ENCODE measurements at regions not wholly inside any gene's neighbourhood (a gene's known extent, or its start where the extent isn't known, plus 50 kb on each side); places are given as distances from the start of the nearest gene placed in this dataset.

GRCh38 chr4:124219389-124219788 is 493.1 kb downstream of the ANKRD50 start:
- DNase-seq (ENCODE audit: low read depth, low spot score): no peak

GRCh38 chr4:124224256-124224655 is 488.3 kb downstream of the ANKRD50 start:
- DNase-seq (ENCODE audit: low read depth, low spot score): no peak

GRCh38 chr4:124227981-124228380 is 484.6 kb downstream of the ANKRD50 start:
- DNase-seq (ENCODE audit: low read depth, low spot score): no peak

- no peak for DNase-seq (ENCODE audit: low read depth, low spot score)
These were observed 482.3 kb downstream of the ANKRD50 start for GRCh38 chr4:124230268-124230667.

GRCh38 chr4:124234771-124235170 is 477.8 kb downstream of the ANKRD50 start:
- no peak for DNase-seq (ENCODE audit: low read depth, low spot score)

GRCh38 chr4:124243671-124244366 is 468.7 kb downstream of the ANKRD50 start:
- no peak for DNase-seq (ENCODE audit: low read depth, low spot score)

GRCh38 chr4:124253080-124253479 is 459.5 kb downstream of the ANKRD50 start:
- no peak for DNase-seq (ENCODE audit: low read depth, low spot score)

- peak; percentile 2 for DNase-seq (ENCODE audit: low read depth, low spot score)
These were observed 450.0 kb downstream of the ANKRD50 start for GRCh38 chr4:124262211-124263179.

- DNase-seq (ENCODE audit: low read depth, low spot score): no peak
These were observed 446.8 kb downstream of the ANKRD50 start for GRCh38 chr4:124265701-124266100.

- no peak for DNase-seq (ENCODE audit: low read depth, low spot score)
These were observed 445.8 kb downstream of the ANKRD50 start for GRCh38 chr4:124266721-124267120.

- DNase-seq (ENCODE audit: low read depth, low spot score): no peak
These were observed 436.1 kb downstream of the ANKRD50 start for GRCh38 chr4:124276461-124276860.

GRCh38 chr4:124277691-124278090 is 434.8 kb downstream of the ANKRD50 start:
- DNase-seq (ENCODE audit: low read depth, low spot score): no peak

- no peak for DNase-seq (ENCODE audit: low read depth, low spot score)
These were observed 434.1 kb downstream of the ANKRD50 start for GRCh38 chr4:124278477-124278876.

GRCh38 chr4:124279741-124280140 is 432.8 kb downstream of the ANKRD50 start:
- DNase-seq (ENCODE audit: low read depth, low spot score): no peak

GRCh38 chr4:124282301-124282898 is 430.1 kb downstream of the ANKRD50 start:
- DNase-seq (ENCODE audit: low read depth, low spot score): no peak

- no peak for DNase-seq (ENCODE audit: low read depth, low spot score)
These were observed 423.6 kb downstream of the ANKRD50 start for GRCh38 chr4:124288706-124289486.

- DNase-seq (ENCODE audit: low read depth, low spot score): no peak
These were observed 421.9 kb downstream of the ANKRD50 start for GRCh38 chr4:124290678-124291077.

- no peak for DNase-seq (ENCODE audit: low read depth, low spot score)
These were observed 417.1 kb downstream of the ANKRD50 start for GRCh38 chr4:124295413-124295812.

GRCh38 chr4:124304941-124305340 is 407.6 kb downstream of the ANKRD50 start:
- no peak for DNase-seq (ENCODE audit: low read depth, low spot score)

- no peak for DNase-seq (ENCODE audit: low read depth, low spot score)
These were observed 406.2 kb downstream of the ANKRD50 start for GRCh38 chr4:124306352-124306751.

GRCh38 chr4:124307143-124307542 is 405.4 kb downstream of the ANKRD50 start:
- no peak for DNase-seq (ENCODE audit: low read depth, low spot score)

- DNase-seq (ENCODE audit: low read depth, low spot score): no peak
These were observed 394.2 kb downstream of the ANKRD50 start for GRCh38 chr4:124318292-124318691.

All from activated naive CD8-positive, alpha-beta T cell treated with anti-CD3 and anti-CD28 coated beads, Interleukin-2, amount 50 U/mL, for 16 hours (primary cell).